ENCODE measurements at regions not wholly inside any gene's neighbourhood (a gene's known extent, or its start where the extent isn't known, plus 50 kb on each side); places are given as distances from the start of the nearest gene placed in this dataset.

DNA sequence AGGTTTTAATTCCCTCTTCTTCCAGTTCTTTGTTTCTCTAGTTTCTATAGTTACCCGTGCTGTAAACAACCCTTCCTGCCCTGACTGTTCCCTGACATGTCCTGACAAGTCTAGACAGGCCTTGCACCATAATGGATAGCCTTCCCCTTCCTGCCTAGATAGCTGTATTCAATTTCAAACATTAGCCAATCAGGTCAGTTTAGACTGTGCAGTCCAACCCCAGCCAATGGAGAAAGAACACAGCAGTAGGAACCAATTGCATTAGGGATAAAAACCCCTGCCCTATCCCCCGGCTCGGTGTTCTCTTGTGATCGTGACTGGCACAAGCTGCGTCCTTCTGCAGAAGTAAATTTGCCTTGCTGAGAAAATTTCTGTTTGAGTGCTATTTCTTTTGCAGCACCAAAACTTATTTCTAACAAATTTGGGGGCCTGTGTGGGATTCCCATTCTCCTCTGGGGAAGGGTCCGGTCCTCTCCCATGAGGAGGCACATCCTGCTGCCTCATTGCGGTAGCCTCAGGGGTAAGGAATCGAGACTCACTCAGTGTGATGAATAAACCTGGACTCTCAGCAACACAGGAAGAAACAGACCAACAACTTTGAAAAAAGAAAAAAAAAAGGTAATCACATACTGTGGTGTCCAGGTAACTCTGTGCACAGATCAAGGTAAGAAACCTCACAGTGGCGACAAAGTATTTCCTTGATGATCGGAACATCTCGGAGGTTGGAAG is 248.7 kb upstream of the ECI2 start:
- TF ChIP-seq EP300 (IDR thresholded peaks at IDR 0.05) (no peak), POLR2A (IDR thresholded peaks at IDR 0.05) (no peak), POLR2AphosphoS5 (IDR thresholded peaks at IDR 0.05) (no peak)
- TF ChIP-seq, protein P1, sequence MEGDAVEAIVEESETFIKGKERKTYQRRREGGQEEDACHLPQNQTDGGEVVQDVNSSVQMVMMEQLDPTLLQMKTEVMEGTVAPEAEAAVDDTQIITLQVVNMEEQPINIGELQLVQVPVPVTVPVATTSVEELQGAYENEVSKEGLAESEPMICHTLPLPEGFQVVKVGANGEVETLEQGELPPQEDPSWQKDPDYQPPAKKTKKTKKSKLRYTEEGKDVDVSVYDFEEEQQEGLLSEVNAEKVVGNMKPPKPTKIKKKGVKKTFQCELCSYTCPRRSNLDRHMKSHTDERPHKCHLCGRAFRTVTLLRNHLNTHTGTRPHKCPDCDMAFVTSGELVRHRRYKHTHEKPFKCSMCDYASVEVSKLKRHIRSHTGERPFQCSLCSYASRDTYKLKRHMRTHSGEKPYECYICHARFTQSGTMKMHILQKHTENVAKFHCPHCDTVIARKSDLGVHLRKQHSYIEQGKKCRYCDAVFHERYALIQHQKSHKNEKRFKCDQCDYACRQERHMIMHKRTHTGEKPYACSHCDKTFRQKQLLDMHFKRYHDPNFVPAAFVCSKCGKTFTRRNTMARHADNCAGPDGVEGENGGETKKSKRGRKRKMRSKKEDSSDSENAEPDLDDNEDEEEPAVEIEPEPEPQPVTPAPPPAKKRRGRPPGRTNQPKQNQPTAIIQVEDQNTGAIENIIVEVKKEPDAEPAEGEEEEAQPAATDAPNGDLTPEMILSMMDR (IDR thresholded peaks at IDR 0.05), result no peak

Data from sigmoid colon (tissue), 4 donors.